OCI-LY3 (cell line): ENCODE measurements at regions not wholly inside any gene's neighbourhood (a gene's known extent, or its start where the extent isn't known, plus 50 kb on each side); places are given as distances from the start of the nearest gene placed in this dataset.

ENCODE experiments used
- EZH2phosphoT487 ChIP-seq: fragments of 200-600 bp; shearing (Covaris generic); IDR thresholded peaks from 2 replicates; pipeline ENCODE4 v1.6.1; 2018; ENCODE audit warnings: antibody characterized with exemption, mixed run types, low read depth
- TF ChIP-seq, protein P1 (sequence below): fragments of 200-600, 300-600 bp; sonication (generic); IDR thresholded peaks from 2 replicates; pipeline ENCODE4 v1.5.1; 2014; ENCODE audit warnings: antibody characterized with exemption, low read length, low read depth

DNA sequence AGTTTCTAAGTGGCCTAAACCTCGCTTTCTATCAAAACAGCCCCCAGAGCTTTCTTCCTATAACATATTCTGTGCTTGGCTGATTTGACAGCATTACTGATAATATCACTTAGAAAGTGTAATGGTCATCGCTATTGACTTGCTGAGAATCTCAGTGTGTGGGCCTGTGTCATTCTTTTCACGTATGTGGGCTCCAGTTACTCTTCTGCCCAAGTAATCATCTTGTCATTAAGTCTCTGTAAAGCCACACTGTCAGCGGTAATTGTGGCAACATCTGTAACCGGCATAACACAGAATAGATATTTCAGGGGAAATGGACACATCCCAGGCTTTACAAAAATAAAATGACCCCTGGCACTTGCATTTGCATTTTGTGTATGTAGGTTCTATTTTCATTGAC, 313.6 kb upstream of the LMCD1 start:
- TF ChIP-seq, protein P1, sequence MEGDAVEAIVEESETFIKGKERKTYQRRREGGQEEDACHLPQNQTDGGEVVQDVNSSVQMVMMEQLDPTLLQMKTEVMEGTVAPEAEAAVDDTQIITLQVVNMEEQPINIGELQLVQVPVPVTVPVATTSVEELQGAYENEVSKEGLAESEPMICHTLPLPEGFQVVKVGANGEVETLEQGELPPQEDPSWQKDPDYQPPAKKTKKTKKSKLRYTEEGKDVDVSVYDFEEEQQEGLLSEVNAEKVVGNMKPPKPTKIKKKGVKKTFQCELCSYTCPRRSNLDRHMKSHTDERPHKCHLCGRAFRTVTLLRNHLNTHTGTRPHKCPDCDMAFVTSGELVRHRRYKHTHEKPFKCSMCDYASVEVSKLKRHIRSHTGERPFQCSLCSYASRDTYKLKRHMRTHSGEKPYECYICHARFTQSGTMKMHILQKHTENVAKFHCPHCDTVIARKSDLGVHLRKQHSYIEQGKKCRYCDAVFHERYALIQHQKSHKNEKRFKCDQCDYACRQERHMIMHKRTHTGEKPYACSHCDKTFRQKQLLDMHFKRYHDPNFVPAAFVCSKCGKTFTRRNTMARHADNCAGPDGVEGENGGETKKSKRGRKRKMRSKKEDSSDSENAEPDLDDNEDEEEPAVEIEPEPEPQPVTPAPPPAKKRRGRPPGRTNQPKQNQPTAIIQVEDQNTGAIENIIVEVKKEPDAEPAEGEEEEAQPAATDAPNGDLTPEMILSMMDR = no peak
- no peak for TF ChIP-seq EZH2phosphoT487
